H1 (cell line): ENCODE measurements at regions not wholly inside any gene's neighbourhood (a gene's known extent, or its start where the extent isn't known, plus 50 kb on each side); places are given as distances from the start of the nearest gene placed in this dataset.

Experiments used
- CTCF ChIA-PET: fragments of 300-600 bp; sonication (Branson Sonifier 250); formaldehyde crosslinking; loops from one replicate; lab custom pipeline; 2021; ENCODE audit not compliant: partially characterized antibody; lab: Charles Lee
- POLR2A ChIA-PET: fragments of 300-600 bp; sonication (Branson Sonifier 250); formaldehyde crosslinking; loops from one replicate; lab custom pipeline; 2021; ENCODE audit warnings: inconsistent platforms; ENCODE audit not compliant: partially characterized antibody; lab: Charles Lee
- DNase-seq, 2 experiments: peaks; one replicate each; pipeline versions ENCODE4 v3.0.0 to v3.0.0-alpha.2; 2010 to 2022; ENCODE audit warnings: low spot score in 2 of 2, low read depth in 1 of 2, mixed read lengths in 1 of 2
- FAIRE-seq: peaks from 2 replicates; lab custom pipeline; 2011; peaks lifted over from hg19 to GRCh38; lab: Jason Lieb, UNC
- H2AFZ ChIP-seq: 2 replicates; pipeline ENCODE4 v1.8.1; 2012; ENCODE audit warnings: low read length, inconsistent platforms
- H2AK5ac ChIP-seq: 2 replicates; pipeline ENCODE4 v1.6.1; 2013; ENCODE audit warnings: low read depth, low read length
- H2BK120ac ChIP-seq: replicated peaks from 2 replicates; pipeline ENCODE3; 2013; ENCODE audit warnings: low read depth, low read length, inconsistent platforms
- H2BK12ac ChIP-seq: 2 replicates; pipeline ENCODE4 v1.6.1; 2013; ENCODE audit warnings: low read depth, low read length
- H2BK15ac ChIP-seq: 2 replicates; pipeline ENCODE4 v1.6.1; 2013; ENCODE audit warnings: low read length
- H2BK20ac ChIP-seq: 2 replicates; pipeline ENCODE4 v1.6.1; 2013; ENCODE audit warnings: low read length
- H2BK5ac ChIP-seq: 2 replicates; pipeline ENCODE4 v1.6.1; 2013; ENCODE audit warnings: low read depth, low read length
- H3K14ac ChIP-seq: 2 replicates; pipeline ENCODE4 v1.6.1; 2013; ENCODE audit warnings: inconsistent platforms; ENCODE audit not compliant: insufficient read length
- H3K18ac ChIP-seq: 2 replicates; pipeline ENCODE4 v1.6.1; 2013; ENCODE audit warnings: low read length; ENCODE audit errors: extremely low read depth
- H3K23ac ChIP-seq: 2 replicates; pipeline ENCODE4 v1.6.1; 2013; ENCODE audit warnings: inconsistent platforms; ENCODE audit not compliant: insufficient read length
- H3K23me2 ChIP-seq: 2 replicates; pipeline ENCODE4 v1.6.1; 2013; ENCODE audit warnings: low read depth, low read length
- H3K27ac ChIP-seq: 2 replicates; pipeline ENCODE4 v1.6.1; 2011; ENCODE audit warnings: low read depth, low read length, inconsistent platforms
- H3K27me3 ChIP-seq, 4 experiments: replicated peaks in 1 of 4; 1 replicate in 1 of 4; 2 replicates in 3 of 4; pipeline versions ENCODE4 v1.6.1 to v1.8.1; 2011 to 2013; ENCODE audit warnings: low read length in 3 of 4, mild to moderate bottlenecking in 3 of 4, inconsistent platforms in 2 of 4, mixed read lengths in 2 of 4, moderate library complexity in 1 of 4; ENCODE audit not compliant: control insufficient read depth in 3 of 4, insufficient read depth in 3 of 4; ENCODE audit errors: extremely low read depth in 1 of 4
- H3K36me3 ChIP-seq, 4 experiments: 2 replicates each; pipeline versions ENCODE4 v1.6.1 to v1.8.1; 2011 to 2013; ENCODE audit warnings: mild to moderate bottlenecking in 4 of 4, low read length in 3 of 4, moderate library complexity in 2 of 4, control low read depth in 1 of 4, inconsistent platforms in 1 of 4; ENCODE audit not compliant: insufficient read depth in 4 of 4, control insufficient read depth in 2 of 4
- H3K4ac ChIP-seq: replicated peaks from 2 replicates; pipeline ENCODE3; 2013; ENCODE audit warnings: low read length, low read depth, mixed read lengths, inconsistent platforms; ENCODE audit not compliant: insufficient read length
- H3K4me1 ChIP-seq, 4 experiments: replicated peaks in 1 of 4; 1 replicate in 1 of 4; 2 replicates in 3 of 4; pipeline versions ENCODE4 v1.6.1 to v1.8.1; 2011 to 2013; ENCODE audit warnings: low read length in 3 of 4, inconsistent platforms in 2 of 4, mixed read lengths in 1 of 4; ENCODE audit not compliant: insufficient read depth in 4 of 4, control insufficient read depth in 3 of 4
- H3K4me2 ChIP-seq, 2 experiments: 2 replicates each; pipeline versions ENCODE4 v1.6.1 to v1.8.1; 2011 to 2013; ENCODE audit warnings: low read depth in 2 of 2, low read length in 2 of 2, control low read depth in 1 of 2, inconsistent platforms in 1 of 2, mild to moderate bottlenecking in 1 of 2; ENCODE audit not compliant: insufficient read depth in 1 of 2
- H3K4me3 ChIP-seq, 4 experiments: fragments of 200-600, 300-600 bp in 1 of 4; sonication (generic), shearing (Covaris generic), sonication (Bioruptor Twin) in 1 of 4; 2 replicates each; pipeline versions ENCODE4 v1.5.1 to v1.8.1; 2011 to 2016; ENCODE audit warnings: low read length in 4 of 4, low read depth in 3 of 4, control low read depth in 2 of 4, inconsistent platforms in 2 of 4, mild to moderate bottlenecking in 2 of 4, mixed read lengths in 1 of 4, moderate library complexity in 1 of 4; ENCODE audit not compliant: insufficient read depth in 2 of 4; ENCODE audit errors: extremely low read depth in 1 of 4
- H3K56ac ChIP-seq: replicated peaks from 2 replicates; pipeline ENCODE3; 2013; ENCODE audit warnings: low read depth, mild to moderate bottlenecking, mixed read lengths, low read length, inconsistent platforms; ENCODE audit not compliant: insufficient read length
- H3K79me1 ChIP-seq: 2 replicates; pipeline ENCODE4 v1.6.1; 2013; ENCODE audit warnings: low read depth, low read length, control low read depth
- H3K79me2 ChIP-seq, 2 experiments: 2 replicates each; pipeline versions ENCODE4 v1.6.1 to v1.8.1; 2012 to 2013; ENCODE audit warnings: low read length in 2 of 2, mild to moderate bottlenecking in 2 of 2, inconsistent platforms in 1 of 2; ENCODE audit not compliant: insufficient read depth in 2 of 2, control insufficient read depth in 1 of 2
- H3K9ac ChIP-seq, 4 experiments: replicated peaks in 1 of 4; 1 replicate in 1 of 4; 2 replicates in 3 of 4; pipeline versions ENCODE4 v1.6.1 to v1.8.1; 2011 to 2013; ENCODE audit warnings: low read depth in 3 of 4, low read length in 3 of 4, control low read depth in 2 of 4, mild to moderate bottlenecking in 2 of 4, moderate library complexity in 2 of 4, inconsistent platforms in 1 of 4; ENCODE audit errors: extremely low read depth in 1 of 4
- H3K9me3 ChIP-seq, 2 experiments: 2 replicates each; pipeline versions ENCODE4 v1.6.1 to v1.8.1; 2012 to 2013; ENCODE audit warnings: mild to moderate bottlenecking in 2 of 2, moderate library complexity in 2 of 2, control low read depth in 1 of 2, inconsistent platforms in 1 of 2, low read depth in 1 of 2, low read length in 1 of 2, mixed read lengths in 1 of 2; ENCODE audit not compliant: insufficient read depth in 2 of 2
- H4K20me1 ChIP-seq, 2 experiments: replicated peaks in 1 of 2; 2 replicates each; pipeline versions ENCODE3 to v1.8.1; 2011 to 2013; ENCODE audit warnings: inconsistent platforms in 2 of 2, low read length in 2 of 2, mild to moderate bottlenecking in 1 of 2; ENCODE audit not compliant: insufficient read depth in 2 of 2, control insufficient read depth in 1 of 2
- H4K5ac ChIP-seq: 2 replicates; pipeline ENCODE4 v1.6.1; 2013; ENCODE audit warnings: low read length, low read depth, mixed read lengths, inconsistent platforms; ENCODE audit not compliant: insufficient read length
- H4K8ac ChIP-seq: 2 replicates; pipeline ENCODE4 v1.8.0; 2013; ENCODE audit warnings: mild to moderate bottlenecking, moderate library complexity, low read length, inconsistent platforms; ENCODE audit not compliant: insufficient read depth; ENCODE audit errors: extremely low read depth
- H4K91ac ChIP-seq: replicated peaks from 2 replicates; pipeline ENCODE3; 2013; ENCODE audit warnings: low read length, mixed read lengths, inconsistent platforms; ENCODE audit not compliant: insufficient read length
- CHD1 ChIP-seq: IDR thresholded peaks from 2 replicates; pipeline ENCODE4 v1.6.1; 2012; ENCODE audit warnings: low read depth, low read length, improper control_type of control experiment
- CREB1 ChIP-seq: IDR thresholded peaks from 2 replicates; pipeline ENCODE4 v1.6.1; 2012; ENCODE audit warnings: inconsistent platforms
- EGR1 ChIP-seq: IDR thresholded peaks from 2 replicates; pipeline ENCODE4 v1.6.1; 2011; ENCODE audit warnings: low read depth, low read length, borderline replicate concordance
- FOSL1 ChIP-seq: IDR thresholded peaks from 2 replicates; pipeline ENCODE4 v1.6.1; 2011; ENCODE audit warnings: mild to moderate bottlenecking, low read depth, low read length, moderate library complexity; ENCODE audit not compliant: insufficient read depth
- GABPA ChIP-seq: IDR thresholded peaks from 2 replicates; pipeline ENCODE4 v1.6.1; 2011; ENCODE audit warnings: mild to moderate bottlenecking, low read length, moderate library complexity, borderline replicate concordance; ENCODE audit not compliant: insufficient read depth
- HDAC6 ChIP-seq: IDR thresholded peaks from one replicate; pipeline ENCODE4 v1.7.1; 2012; ENCODE audit warnings: low read depth, mild to moderate bottlenecking, inconsistent platforms, low read length, moderate library complexity
- JUN ChIP-seq: IDR thresholded peaks from 2 replicates; pipeline ENCODE4 v1.6.1; 2011; ENCODE audit warnings: low read depth, mild to moderate bottlenecking, improper control_type of control experiment, low read length
- NANOG ChIP-seq: IDR thresholded peaks from 2 replicates; pipeline ENCODE4 v1.6.1; 2011; ENCODE audit warnings: low read length, low read depth, mild to moderate bottlenecking, inconsistent platforms; ENCODE audit not compliant: insufficient read depth, poor library complexity, severe bottlenecking
- RBBP5 ChIP-seq: IDR thresholded peaks from 2 replicates; pipeline ENCODE4 v1.7.1; 2012; ENCODE audit warnings: low read depth, mild to moderate bottlenecking, inconsistent platforms, low read length, moderate library complexity, borderline replicate concordance
- RNF2 ChIP-seq: fragments of 200-900, 300-1000 bp; sonication (generic); IDR thresholded peaks from 2 replicates; pipeline ENCODE4 v1.7.1; 2016; ENCODE audit warnings: borderline replicate concordance, low read depth, mild to moderate bottlenecking, antibody characterized with exemption, low read length; ENCODE audit not compliant: poor library complexity, severe bottlenecking; ENCODE audit errors: missing control alignments
- SAP30 ChIP-seq: fragments of 300-600 bp; sonication (generic); IDR thresholded peaks from 2 replicates; pipeline ENCODE4 v1.7.1; 2012; ENCODE audit warnings: low read length, moderate library complexity, mild to moderate bottlenecking, inconsistent platforms; ENCODE audit not compliant: insufficient read depth, insufficient replicate concordance
- ZNF274 ChIP-seq: IDR thresholded peaks from 2 replicates; pipeline ENCODE4 v1.7.0; 2012; ENCODE audit warnings: low read length, borderline replicate concordance; ENCODE audit errors: extremely low read depth
- WGBS, 2 experiments: shearing (Covaris generic) in 1 of 2; methylation state at CpG; one replicate each; pipeline versions ENCODE4 v1.1.6 to v1.1.7; 2013 to 2015; ENCODE audit warnings: low lambda C conversion rate in 2 of 2, mixed read lengths in 2 of 2, inconsistent platforms in 1 of 2, low coverage in 1 of 2, missing lambda C conversion rate in 1 of 2; ENCODE audit not compliant: insufficient replicate concordance in 2 of 2, insufficient coverage in 1 of 2, insufficient read length in 1 of 2; ENCODE audit errors: extremely low coverage in 1 of 2, missing lambda C conversion rate in 1 of 2; 5-methylcytosine and 5-hydroxymethylcytosine counted together
- TF ChIP-seq, protein P1 (sequence below): IDR thresholded peaks from 2 replicates; pipeline ENCODE4 v1.6.1; 2012; ENCODE audit warnings: inconsistent platforms

DNA sequence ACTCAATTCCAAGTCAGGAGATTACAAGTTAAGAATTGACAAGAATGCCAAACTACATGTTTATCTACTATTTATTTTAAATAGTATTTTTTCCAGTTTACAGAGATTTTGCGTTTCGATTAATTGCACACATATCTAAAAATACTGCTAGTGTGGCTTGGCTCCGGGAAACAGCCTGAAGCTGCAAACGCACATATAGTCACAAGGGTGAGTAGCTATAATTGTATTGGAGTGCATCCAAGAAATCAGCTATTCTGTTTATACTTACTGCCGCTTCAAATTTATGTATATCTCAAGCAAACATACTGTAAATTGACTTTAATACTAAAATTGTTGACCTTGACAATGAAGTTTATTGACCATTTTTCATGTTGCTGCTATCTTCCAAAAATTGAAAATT, 77.0 kb upstream of the PLSCR5 start:
- H3K18ac ChIP-seq: no peak overlapping the region
- H3K36me3 ChIP-seq: no peaks in the 10 kb centered on the region
- POLR2A ChIA-PET: no interaction called here
- no peaks in the 10 kb centered on the region for H3K27me3 ChIP-seq
- no peak overlapping the region for H3K56ac ChIP-seq
- no peak for DNase-seq
- no peak overlapping the region for H4K91ac ChIP-seq
- 95% methylated on average over 5 of the region's 5 CpGs; no CpG with 5 or more reads in 1 of the 2 experiments for WGBS, 2 experiments
- H3K9me3 ChIP-seq: no peaks in the 10 kb centered on the region
- no peak overlapping the region for H3K4ac ChIP-seq
- no peaks in the 10 kb centered on the region for H3K79me1 ChIP-seq
- no peak overlapping the region for H3K4me3 ChIP-seq
- CTCF ChIA-PET: no interaction called here
- no peak overlapping the region for H2AFZ ChIP-seq
- no peak overlapping the region for H3K23ac ChIP-seq
- H2BK120ac ChIP-seq: no peak overlapping the region
- H2BK15ac ChIP-seq: no peak overlapping the region
- no peak overlapping the region for H3K9ac ChIP-seq
- no peaks in the 10 kb centered on the region for H3K4me1 ChIP-seq
- no peak overlapping the region for H3K4me2 ChIP-seq
- no peak overlapping the region for H2BK12ac ChIP-seq
- H2BK20ac ChIP-seq: no peak overlapping the region
- no peaks in the 10 kb centered on the region for H4K20me1 ChIP-seq
- no peaks in the 10 kb centered on the region for H3K79me2 ChIP-seq
- no peaks in the 10 kb centered on the region for H3K23me2 ChIP-seq
- FAIRE-seq: no peak
- H4K5ac ChIP-seq: no peak overlapping the region
- H2AK5ac ChIP-seq: no peak overlapping the region
- H3K14ac ChIP-seq: no peak overlapping the region
- H3K27ac ChIP-seq: no peak overlapping the region
- no peak overlapping the region for H4K8ac ChIP-seq
- H2BK5ac ChIP-seq: no peak overlapping the region
- TF ChIP-seq, protein P1, sequence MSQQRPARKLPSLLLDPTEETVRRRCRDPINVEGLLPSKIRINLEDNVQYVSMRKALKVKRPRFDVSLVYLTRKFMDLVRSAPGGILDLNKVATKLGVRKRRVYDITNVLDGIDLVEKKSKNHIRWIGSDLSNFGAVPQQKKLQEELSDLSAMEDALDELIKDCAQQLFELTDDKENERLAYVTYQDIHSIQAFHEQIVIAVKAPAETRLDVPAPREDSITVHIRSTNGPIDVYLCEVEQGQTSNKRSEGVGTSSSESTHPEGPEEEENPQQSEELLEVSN: no peak
- TF ChIP-seq FOSL1 (no peak), SAP30 (no peak), NANOG (no peak), CHD1 (no peak), RBBP5 (no peak), GABPA (no peak), RNF2 (no peak), HDAC6 (no peak), EGR1 (no peak), CREB1 (no peak), ZNF274 (no peak), JUN (no peak)
